Liver (tissue), 3 donors: ENCODE measurements at regions not wholly inside any gene's neighbourhood (a gene's known extent, or its start where the extent isn't known, plus 50 kb on each side); places are given as distances from the start of the nearest gene placed in this dataset.

Source experiments
- ATF3 ChIP-seq: IDR thresholded peaks from 2 replicates; pipeline ENCODE4 v1.6.1; 2016; ENCODE audit warnings: antibody characterized with exemption
- CTCF ChIP-seq: fragments of 150-350 bp; IDR thresholded peaks from 2 replicates; pipeline ENCODE4 v1.5.1; 2017; ENCODE audit warnings: improper control_type of control experiment, low read depth, low read length; ENCODE audit not compliant: missing input control
- MAX ChIP-seq: IDR thresholded peaks from 2 replicates; pipeline ENCODE4 v1.6.1; 2016; ENCODE audit warnings: antibody characterized with exemption
- SP1 ChIP-seq: IDR thresholded peaks from 2 replicates; pipeline ENCODE4 v1.6.1; 2018; ENCODE audit warnings: antibody characterized with exemption, mild to moderate bottlenecking
- TAF1 ChIP-seq: conservative IDR thresholded peaks from 2 replicates; pipeline ENCODE4 v1.6.1; 2016; ENCODE audit warnings: antibody characterized with exemption, mild to moderate bottlenecking
- TF ChIP-seq, protein P1 (sequence below): IDR thresholded peaks from 2 replicates; pipeline ENCODE4 v1.6.1; 2016; ENCODE audit warnings: antibody characterized with exemption, mild to moderate bottlenecking
- donor health status: healthy.
- donor health status: healthy.

GRCh38 chr12:69046363-69046762 lies 113.4 kb upstream of the CPM start:
- no peak for TF ChIP-seq CTCF
- TF ChIP-seq MAX: peak; percentile 76
- peak; percentile 97 for TF ChIP-seq SP1
- TF ChIP-seq ATF3: peak; percentile 19
- TF ChIP-seq, protein P1, sequence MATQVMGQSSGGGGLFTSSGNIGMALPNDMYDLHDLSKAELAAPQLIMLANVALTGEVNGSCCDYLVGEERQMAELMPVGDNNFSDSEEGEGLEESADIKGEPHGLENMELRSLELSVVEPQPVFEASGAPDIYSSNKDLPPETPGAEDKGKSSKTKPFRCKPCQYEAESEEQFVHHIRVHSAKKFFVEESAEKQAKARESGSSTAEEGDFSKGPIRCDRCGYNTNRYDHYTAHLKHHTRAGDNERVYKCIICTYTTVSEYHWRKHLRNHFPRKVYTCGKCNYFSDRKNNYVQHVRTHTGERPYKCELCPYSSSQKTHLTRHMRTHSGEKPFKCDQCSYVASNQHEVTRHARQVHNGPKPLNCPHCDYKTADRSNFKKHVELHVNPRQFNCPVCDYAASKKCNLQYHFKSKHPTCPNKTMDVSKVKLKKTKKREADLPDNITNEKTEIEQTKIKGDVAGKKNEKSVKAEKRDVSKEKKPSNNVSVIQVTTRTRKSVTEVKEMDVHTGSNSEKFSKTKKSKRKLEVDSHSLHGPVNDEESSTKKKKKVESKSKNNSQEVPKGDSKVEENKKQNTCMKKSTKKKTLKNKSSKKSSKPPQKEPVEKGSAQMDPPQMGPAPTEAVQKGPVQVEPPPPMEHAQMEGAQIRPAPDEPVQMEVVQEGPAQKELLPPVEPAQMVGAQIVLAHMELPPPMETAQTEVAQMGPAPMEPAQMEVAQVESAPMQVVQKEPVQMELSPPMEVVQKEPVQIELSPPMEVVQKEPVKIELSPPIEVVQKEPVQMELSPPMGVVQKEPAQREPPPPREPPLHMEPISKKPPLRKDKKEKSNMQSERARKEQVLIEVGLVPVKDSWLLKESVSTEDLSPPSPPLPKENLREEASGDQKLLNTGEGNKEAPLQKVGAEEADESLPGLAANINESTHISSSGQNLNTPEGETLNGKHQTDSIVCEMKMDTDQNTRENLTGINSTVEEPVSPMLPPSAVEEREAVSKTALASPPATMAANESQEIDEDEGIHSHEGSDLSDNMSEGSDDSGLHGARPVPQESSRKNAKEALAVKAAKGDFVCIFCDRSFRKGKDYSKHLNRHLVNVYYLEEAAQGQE: peak; percentile 91
- peak; percentile 69 for TF ChIP-seq TAF1
